ENCODE measurements at regions not wholly inside any gene's neighbourhood (a gene's known extent, or its start where the extent isn't known, plus 50 kb on each side); places are given as distances from the start of the nearest gene placed in this dataset.
"Not testable (repeated sequence)": the region's sequence is repeated elsewhere in the genome, so short reads cannot be mapped to it uniquely, and the experiment has no call there.

DNA sequence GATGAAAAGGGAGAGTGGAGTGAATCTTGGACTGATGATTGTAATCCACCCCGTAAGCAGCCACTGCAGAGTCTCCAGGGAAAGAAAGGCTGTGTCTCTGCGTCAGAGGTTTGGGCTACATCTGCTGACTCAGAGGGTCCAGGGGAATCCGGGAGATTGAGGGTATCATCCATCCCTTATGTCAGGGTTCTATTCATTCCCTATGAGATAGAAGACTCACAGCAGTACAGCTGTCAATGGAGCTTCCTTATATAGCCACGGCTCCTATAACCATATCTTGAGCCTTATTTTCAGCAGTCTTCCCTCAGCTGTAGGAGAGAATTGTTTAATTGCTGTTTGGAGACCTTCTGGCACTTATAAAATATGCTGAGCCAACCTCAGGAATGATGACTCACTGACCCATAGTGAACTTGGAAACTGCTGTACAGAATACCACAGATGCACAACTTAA lies 558.2 kb upstream of the PFKP start:
- no peak overlapping the region for H3K27ac Mint-ChIP-seq
- no peaks in the 10 kb centered on the region for H3K36me3 Mint-ChIP-seq (ENCODE audit: insufficient read depth)
- peaks cover 8% of the 10 kb centered on the region for H3K4me1 Mint-ChIP-seq (ENCODE audit: low read depth)
- TF ChIP-seq, protein P1, sequence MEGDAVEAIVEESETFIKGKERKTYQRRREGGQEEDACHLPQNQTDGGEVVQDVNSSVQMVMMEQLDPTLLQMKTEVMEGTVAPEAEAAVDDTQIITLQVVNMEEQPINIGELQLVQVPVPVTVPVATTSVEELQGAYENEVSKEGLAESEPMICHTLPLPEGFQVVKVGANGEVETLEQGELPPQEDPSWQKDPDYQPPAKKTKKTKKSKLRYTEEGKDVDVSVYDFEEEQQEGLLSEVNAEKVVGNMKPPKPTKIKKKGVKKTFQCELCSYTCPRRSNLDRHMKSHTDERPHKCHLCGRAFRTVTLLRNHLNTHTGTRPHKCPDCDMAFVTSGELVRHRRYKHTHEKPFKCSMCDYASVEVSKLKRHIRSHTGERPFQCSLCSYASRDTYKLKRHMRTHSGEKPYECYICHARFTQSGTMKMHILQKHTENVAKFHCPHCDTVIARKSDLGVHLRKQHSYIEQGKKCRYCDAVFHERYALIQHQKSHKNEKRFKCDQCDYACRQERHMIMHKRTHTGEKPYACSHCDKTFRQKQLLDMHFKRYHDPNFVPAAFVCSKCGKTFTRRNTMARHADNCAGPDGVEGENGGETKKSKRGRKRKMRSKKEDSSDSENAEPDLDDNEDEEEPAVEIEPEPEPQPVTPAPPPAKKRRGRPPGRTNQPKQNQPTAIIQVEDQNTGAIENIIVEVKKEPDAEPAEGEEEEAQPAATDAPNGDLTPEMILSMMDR (IDR thresholded peaks at IDR 0.05; ENCODE audit: unreplicated experiment) = no peak
- peaks cover 5% of the 10 kb centered on the region for H3K27me3 Mint-ChIP-seq
- DNase-seq (ENCODE audit: low spot score, unreplicated experiment) = no peak
- no peak overlapping the region for H3K4me3 Mint-ChIP-seq (ENCODE audit: low read depth)
- peaks cover 4% of the 10 kb centered on the region for H3K9me3 Mint-ChIP-seq (ENCODE audit: low read depth)

DNA sequence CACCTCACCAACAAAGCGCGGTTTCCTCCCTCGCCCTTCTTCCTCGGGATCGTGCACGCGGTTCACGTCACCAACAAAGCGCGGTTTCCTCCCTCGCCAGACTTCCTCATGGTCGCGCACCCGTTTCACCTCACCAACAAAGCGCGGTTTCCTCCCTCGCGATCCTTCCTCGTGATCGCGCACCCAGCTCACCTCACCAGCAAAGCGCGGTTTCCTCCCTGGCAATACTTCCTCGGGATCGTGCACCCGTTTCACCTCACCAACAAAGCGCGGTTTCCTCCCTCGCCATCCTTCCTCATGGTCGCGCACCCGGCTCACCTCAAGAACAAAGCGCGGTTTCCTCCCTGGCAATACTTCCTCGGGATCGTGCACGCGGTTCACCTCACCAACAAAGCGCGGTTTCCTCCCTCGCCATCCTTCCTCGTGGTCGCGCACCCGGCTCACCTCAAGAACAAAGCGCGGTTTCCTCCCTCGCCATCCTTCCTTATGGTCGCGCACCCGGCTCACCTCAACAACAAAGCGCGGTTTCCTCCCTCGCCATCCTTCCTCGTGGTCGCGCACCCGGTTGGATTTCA lies 565.9 kb upstream of the PFKP start:
- not testable (repeated sequence) for H3K27ac Mint-ChIP-seq; H3K36me3 Mint-ChIP-seq (ENCODE audit: insufficient read depth); DNase-seq (ENCODE audit: low spot score, unreplicated experiment); H3K9me3 Mint-ChIP-seq (ENCODE audit: low read depth); H3K27me3 Mint-ChIP-seq; H3K4me3 Mint-ChIP-seq (ENCODE audit: low read depth)
- peaks cover 25% of the 10 kb centered on the region for H3K4me1 Mint-ChIP-seq (ENCODE audit: low read depth)

DNA sequence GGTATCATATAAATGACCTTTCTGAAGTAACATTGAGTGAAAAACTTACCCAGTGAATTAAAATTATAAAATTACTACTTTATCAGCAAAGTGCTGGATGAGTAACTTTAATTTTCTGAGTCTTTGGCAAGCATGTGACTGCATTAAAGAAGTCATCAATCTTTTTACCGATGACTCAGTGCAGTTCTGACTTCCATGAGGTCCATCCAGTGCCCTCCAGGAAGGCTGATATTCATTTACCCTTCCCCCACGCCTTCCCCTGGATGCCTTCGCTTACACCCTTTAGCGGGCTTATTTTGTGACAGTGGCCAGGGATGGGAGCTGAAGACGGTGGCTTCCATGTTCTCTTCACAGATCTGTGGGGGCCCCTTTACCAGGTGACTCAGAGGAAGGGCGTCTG lies 572.9 kb upstream of the PFKP start:
- TF ChIP-seq, protein P1 (IDR thresholded peaks at IDR 0.05; ENCODE audit: unreplicated experiment) = no peak
- no peak overlapping the region for H3K4me3 Mint-ChIP-seq (ENCODE audit: low read depth)
- H3K4me1 Mint-ChIP-seq (ENCODE audit: low read depth) = peaks cover 8% of the 10 kb centered on the region
- DNase-seq (ENCODE audit: low spot score, unreplicated experiment) = no peak
- peaks cover 1% of the 10 kb centered on the region for H3K36me3 Mint-ChIP-seq (ENCODE audit: insufficient read depth)
- no peaks in the 10 kb centered on the region for H3K9me3 Mint-ChIP-seq (ENCODE audit: low read depth)
- H3K27ac Mint-ChIP-seq = no peak overlapping the region
- peaks cover 4% of the 10 kb centered on the region for H3K27me3 Mint-ChIP-seq

DNA sequence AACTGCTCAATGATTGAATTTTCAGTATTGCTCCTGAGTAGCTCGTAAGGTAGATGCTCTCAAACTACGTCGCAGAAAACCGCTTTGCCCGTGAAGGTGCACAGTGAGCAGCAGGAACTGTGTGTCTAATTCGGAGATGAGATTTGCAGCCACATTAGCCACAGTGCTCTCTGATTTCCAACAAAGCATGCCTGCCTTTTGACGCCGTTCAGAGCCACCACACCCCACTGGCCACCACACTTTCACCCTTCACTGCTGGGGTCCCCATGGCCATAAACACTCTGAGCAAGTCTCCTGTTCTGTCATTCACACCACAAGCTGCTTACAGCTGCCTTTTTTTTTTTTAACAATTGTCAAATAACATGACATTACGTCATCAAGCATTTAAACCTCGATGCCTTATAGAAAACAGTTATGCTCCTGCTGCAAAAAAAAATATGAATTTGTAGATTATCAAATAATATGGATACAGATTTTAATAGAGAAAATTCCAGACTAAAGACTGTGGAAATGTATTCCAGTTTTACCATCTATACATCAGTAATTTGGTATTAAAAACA lies 578.8 kb upstream of the PFKP start:
- Mint-ChIP-seq H3K4me1 (ENCODE audit: low read depth) (no peaks in the 10 kb centered on the region), H3K4me3 (ENCODE audit: low read depth) (no peak overlapping the region), H3K9me3 (ENCODE audit: low read depth) (no peaks in the 10 kb centered on the region), H3K27me3 (no peaks in the 10 kb centered on the region), H3K36me3 (ENCODE audit: insufficient read depth) (no peaks in the 10 kb centered on the region), H3K27ac (no peak overlapping the region)
- no peak for DNase-seq (ENCODE audit: low spot score, unreplicated experiment)
- TF ChIP-seq, protein P1 (IDR thresholded peaks at IDR 0.05; ENCODE audit: unreplicated experiment) = no peak

DNA sequence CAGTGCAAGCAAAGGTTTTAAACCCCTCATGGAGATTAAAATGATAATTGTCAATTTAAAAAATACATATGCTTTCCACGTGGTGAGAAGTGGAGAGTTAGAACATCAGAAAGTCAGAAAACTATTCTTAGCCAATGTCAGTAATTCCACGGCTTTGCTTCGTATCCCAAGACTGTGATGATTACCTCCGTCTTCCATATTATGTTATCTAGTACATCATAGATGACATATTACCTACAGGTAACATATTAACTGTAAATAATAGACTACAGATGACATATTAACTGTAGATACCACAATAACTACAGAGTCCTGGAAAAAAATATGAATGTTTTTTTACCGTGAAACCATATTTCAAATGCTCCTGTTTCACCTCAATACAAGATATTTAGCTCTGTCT lies 579.4 kb upstream of the PFKP start:
- H3K9me3 Mint-ChIP-seq (ENCODE audit: low read depth) = no peaks in the 10 kb centered on the region
- no peaks in the 10 kb centered on the region for H3K4me1 Mint-ChIP-seq (ENCODE audit: low read depth)
- TF ChIP-seq, protein P1 (IDR thresholded peaks at IDR 0.05; ENCODE audit: unreplicated experiment) = no peak
- H3K27me3 Mint-ChIP-seq = no peaks in the 10 kb centered on the region
- H3K27ac Mint-ChIP-seq = no peak overlapping the region
- no peak overlapping the region for H3K4me3 Mint-ChIP-seq (ENCODE audit: low read depth)
- DNase-seq (ENCODE audit: low spot score, unreplicated experiment) = no peak
- no peaks in the 10 kb centered on the region for H3K36me3 Mint-ChIP-seq (ENCODE audit: insufficient read depth)

DNA sequence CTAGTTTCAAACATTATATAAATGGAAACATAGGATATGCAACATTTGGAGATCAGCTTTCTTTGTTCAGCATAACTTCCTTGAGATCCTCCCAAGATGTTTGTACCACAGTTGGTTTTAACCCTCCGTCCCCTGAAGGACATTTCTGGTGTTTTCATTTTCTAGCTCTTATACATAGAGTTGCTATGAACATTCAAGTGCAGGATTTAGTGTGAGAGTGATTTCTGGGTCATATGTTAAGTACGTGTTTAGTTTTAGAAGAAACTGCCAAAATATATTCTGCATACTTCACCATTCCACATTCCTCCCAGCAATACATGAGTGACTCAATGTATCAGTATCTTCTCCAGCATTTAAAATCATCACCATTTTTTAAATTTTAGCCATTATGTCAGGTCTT lies 588.7 kb upstream of the PFKP start:
- Mint-ChIP-seq H3K27ac (no peak overlapping the region), H3K9me3 (ENCODE audit: low read depth) (peaks cover 7% of the 10 kb centered on the region), H3K4me1 (ENCODE audit: low read depth) (no peaks in the 10 kb centered on the region), H3K4me3 (ENCODE audit: low read depth) (no peak overlapping the region), H3K36me3 (ENCODE audit: insufficient read depth) (no peaks in the 10 kb centered on the region), H3K27me3 (no peaks in the 10 kb centered on the region)
- TF ChIP-seq, protein P1 (IDR thresholded peaks at IDR 0.05; ENCODE audit: unreplicated experiment) = no peak
- DNase-seq (ENCODE audit: low spot score, unreplicated experiment) = no peak
